SK-N-SH (cell line): ENCODE measurements at regions not wholly inside any gene's neighbourhood (a gene's known extent, or its start where the extent isn't known, plus 50 kb on each side); places are given as distances from the start of the nearest gene placed in this dataset.

Experiments used
- CTCF ChIA-PET: fragments of 300-600, 350-600 bp; formaldehyde crosslinking; extraction: SDS; loops from one replicate; lab custom pipeline; 2021; lab: Yijun Ruan, JAX
- POLR2A ChIA-PET: fragments of 350-600 bp; sonication (Branson Sonifier 250); formaldehyde crosslinking; extraction: SDS; loops from one replicate; lab custom pipeline; 2020; ENCODE audit warnings: antibody characterized with exemption, inconsistent platforms; lab: Yijun Ruan, JAX
- DNase-seq: peaks from one replicate; pipeline ENCODE4 v3.0.0; 2012
- H2AFZ ChIP-seq: fragments of 200-600 bp; sonication (generic); 2 replicates; pipeline ENCODE4 v1.8.1; 2016; ENCODE audit warnings: antibody characterized with exemption, mild to moderate bottlenecking, low read depth
- H3F3A ChIP-seq: fragments of 200-600 bp; sonication (generic); replicated peaks from 2 replicates; pipeline ENCODE3; 2016; ENCODE audit warnings: antibody characterized with exemption, mild to moderate bottlenecking; ENCODE audit not compliant: insufficient read depth
- H3K27ac ChIP-seq, 2 experiments: fragments of 200-500 bp in 1 of 2; fragments of 200-600 bp in 1 of 2; sonication (Bioruptor generic) in 1 of 2; sonication (generic), shearing (Covaris generic) in 1 of 2; 2 replicates each; pipeline versions ENCODE4 v1.5.1 to v1.6.1; 2014 to 2016; ENCODE audit warnings: low read depth in 2 of 2, inconsistent platforms in 1 of 2, low read length in 1 of 2, mild to moderate bottlenecking in 1 of 2, mixed read lengths in 1 of 2
- H3K27me3 ChIP-seq: fragments of 200-600 bp; sonication (generic), shearing (Covaris generic); 2 replicates; pipeline ENCODE4 v1.6.1; 2016; ENCODE audit warnings: mixed run types; ENCODE audit not compliant: insufficient read depth
- H3K36me3 ChIP-seq, 2 experiments: fragments of 200-500 bp in 1 of 2; fragments of 200-600 bp in 1 of 2; sonication (Bioruptor generic) in 1 of 2; sonication (generic) in 1 of 2; replicated peaks in 1 of 2; 2 replicates each; pipeline versions ENCODE3 to v1.5.1; 2014 to 2016; ENCODE audit warnings: low read length in 1 of 2, mild to moderate bottlenecking in 1 of 2; ENCODE audit not compliant: insufficient read depth in 2 of 2, control insufficient read depth in 1 of 2
- H3K4me1 ChIP-seq, 2 experiments: fragments of 200-500 bp in 1 of 2; fragments of 200-600 bp in 1 of 2; sonication (Bioruptor generic) in 1 of 2; sonication (generic), shearing (Covaris generic) in 1 of 2; 2 replicates each; pipeline versions ENCODE4 v1.5.1 to v1.6.1; 2014 to 2016; ENCODE audit warnings: low read depth in 1 of 2, low read length in 1 of 2, mixed run types in 1 of 2; ENCODE audit not compliant: insufficient read depth in 2 of 2, control insufficient read depth in 1 of 2
- H3K4me2 ChIP-seq: fragments of 200-600 bp; sonication (generic), shearing (Covaris generic); 2 replicates; pipeline ENCODE4 v1.6.1; 2017; ENCODE audit warnings: mixed run types
- H3K4me3 ChIP-seq, 2 experiments: fragments of 200-500 bp in 1 of 2; fragments of 200-600 bp in 1 of 2; sonication (Bioruptor generic) in 1 of 2; sonication (generic), shearing (Covaris generic) in 1 of 2; 2 replicates each; pipeline versions ENCODE4 v1.5.1 to v1.8.1; 2014 to 2016; ENCODE audit warnings: low read depth in 2 of 2, inconsistent platforms in 1 of 2, low read length in 1 of 2, mild to moderate bottlenecking in 1 of 2, mixed read lengths in 1 of 2, moderate library complexity in 1 of 2
- H3K79me2 ChIP-seq: fragments of 200-600 bp; sonication (generic); 2 replicates; pipeline ENCODE4 v1.8.1; 2017; ENCODE audit warnings: mild to moderate bottlenecking; ENCODE audit not compliant: insufficient read depth
- H3K9ac ChIP-seq: fragments of 200-600 bp; sonication (generic); 2 replicates; pipeline ENCODE4 v1.6.1; 2017; ENCODE audit warnings: mixed run types
- H3K9me2 ChIP-seq: fragments of 200-600 bp; sonication (generic); 2 replicates; pipeline ENCODE4 v1.6.1; 2017; ENCODE audit warnings: mixed run types
- H3K9me3 ChIP-seq: fragments of 200-600 bp; sonication (generic); 2 replicates; pipeline ENCODE4 v1.6.1; 2017; ENCODE audit warnings: mixed run types, mild to moderate bottlenecking, moderate library complexity
- H4K20me1 ChIP-seq: fragments of 200-600 bp; sonication (generic); 2 replicates; pipeline ENCODE4 v1.6.1; 2017; ENCODE audit warnings: mild to moderate bottlenecking, mixed run types; ENCODE audit not compliant: insufficient read depth
- CHD2 ChIP-seq: fragments of 150-350 bp; IDR thresholded peaks from 2 replicates; pipeline ENCODE4 v1.6.1; 2018; ENCODE audit warnings: low read length; ENCODE audit not compliant: partially characterized antibody
- EP300 ChIP-seq, 2 experiments: IDR thresholded peaks; 2 replicates each; pipeline versions ENCODE4 v1.4.0 to v1.6.1; 2012; ENCODE audit warnings: borderline replicate concordance in 1 of 2, low read depth in 1 of 2, low read length in 1 of 2
- EZH2phosphoT487 ChIP-seq: fragments of 200-600 bp; sonication (generic); IDR thresholded peaks from 2 replicates; pipeline ENCODE4 v1.6.1; 2017; ENCODE audit warnings: low read depth, mixed run types, mild to moderate bottlenecking, antibody characterized with exemption, moderate library complexity, borderline replicate concordance
- GATA2 ChIP-seq: sonication (generic); formaldehyde crosslinking; IDR thresholded peaks from 2 replicates; pipeline ENCODE4 v1.5.0; 2020; ENCODE audit warnings: mild to moderate bottlenecking, missing genetic modification reagents
- JUND ChIP-seq: IDR thresholded peaks from 2 replicates; pipeline ENCODE4 v1.4.0; 2012
- MXI1 ChIP-seq: IDR thresholded peaks from 2 replicates; pipeline ENCODE4 v1.6.1; 2012; ENCODE audit warnings: mild to moderate bottlenecking, low read depth, low read length, improper control_type of control experiment
- NFIC ChIP-seq: IDR thresholded peaks from 2 replicates; pipeline ENCODE4 v1.4.0; 2012; ENCODE audit warnings: borderline replicate concordance
- NRF1 ChIP-seq: IDR thresholded peaks from 2 replicates; pipeline ENCODE4 v1.6.1; 2012; ENCODE audit warnings: low read depth, mild to moderate bottlenecking, low read length
- RAD21 ChIP-seq: IDR thresholded peaks from 2 replicates; pipeline ENCODE4 v1.6.1; 2012; ENCODE audit warnings: mild to moderate bottlenecking, low read length
- RFX5 ChIP-seq: IDR thresholded peaks from 2 replicates; pipeline ENCODE4 v1.6.1; 2012; ENCODE audit warnings: mild to moderate bottlenecking, improper control_type of control experiment, low read length
- SIN3A ChIP-seq: IDR thresholded peaks from 2 replicates; pipeline ENCODE4 v1.6.1; 2012; ENCODE audit warnings: low read depth, mild to moderate bottlenecking, low read length, moderate library complexity, borderline replicate concordance
- WGBS: methylation state at CpG from one replicate; pipeline ENCODE4 v1.1.6; 2017; ENCODE audit warnings: low lambda C conversion rate; 5-methylcytosine and 5-hydroxymethylcytosine counted together
- TF ChIP-seq, protein P1 (sequence below): IDR thresholded peaks from 2 replicates; pipeline ENCODE4 v1.4.0; 2012; ENCODE audit warnings: low read depth
- TF ChIP-seq, protein P2 (sequence below): fragments of 150-350 bp; IDR thresholded peaks from 2 replicates; pipeline ENCODE4 v1.6.1; 2017; ENCODE audit warnings: antibody characterized with exemption, low read length, low read depth, borderline replicate concordance
- TF ChIP-seq, protein P3 (sequence below): IDR thresholded peaks from 2 replicates; pipeline ENCODE4 v1.4.0; 2012; ENCODE audit warnings: low read depth, borderline replicate concordance

DNA sequence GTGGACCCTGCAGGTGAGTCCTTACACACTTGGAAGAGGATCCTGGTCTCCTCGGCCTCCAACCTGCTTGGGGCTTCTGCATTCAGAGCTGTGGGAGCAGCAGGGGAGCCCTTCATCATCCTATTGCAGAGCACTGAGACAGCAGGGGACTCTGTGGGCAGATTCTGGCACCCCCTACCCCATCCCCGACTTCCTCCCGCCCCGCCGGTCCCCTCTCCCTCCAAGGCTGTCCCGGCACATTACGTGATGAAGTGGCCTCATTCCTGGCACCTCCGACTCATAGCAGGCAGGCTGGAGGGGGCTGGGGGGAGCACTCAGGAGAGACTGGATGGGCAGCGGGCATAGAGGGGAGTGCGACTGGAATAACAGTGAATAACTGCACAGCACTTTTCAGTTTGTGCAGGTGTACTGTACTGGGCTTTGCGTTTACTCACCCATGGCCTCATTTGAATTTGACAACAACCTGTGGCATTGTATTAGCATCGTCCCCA is 394.1 kb downstream of the MATN1 start:
- Histone ChIP-seq H3K9me2 (no peaks in the 10 kb centered on the region), H3K9ac (no peak overlapping the region), H4K20me1 (no peaks in the 10 kb centered on the region), H3K4me3 (no peak overlapping the region), H3K36me3 (no peaks in the 10 kb centered on the region), H3K27ac (no peak overlapping the region), H2AFZ (no peak overlapping the region), H3K27me3 (no peaks in the 10 kb centered on the region), H3K79me2 (no peaks in the 10 kb centered on the region), H3F3A (no peaks in the 10 kb centered on the region), H3K4me2 (no peak overlapping the region), H3K9me3 (no peaks in the 10 kb centered on the region), H3K4me1 (peaks cover 0 to 2% of the 10 kb centered on the region in 2 experiments; a peak in 1 of 4 replicates)
- ChIA-PET CTCF (interaction anchor here (2.5 kb wide), 1 partner anchor 51 kb away, joined by 9 read pairs; no protein-coding TSS in a partner anchor), POLR2A (no interaction called here)
- no peak for DNase-seq
- 74% methylated on average over 8 of the region's 12 CpGs for WGBS
- no peak for TF ChIP-seq NRF1
- no peak for TF ChIP-seq RAD21
- no peak for TF ChIP-seq SIN3A
- no peak for TF ChIP-seq EZH2phosphoT487
- TF ChIP-seq, protein P1, sequence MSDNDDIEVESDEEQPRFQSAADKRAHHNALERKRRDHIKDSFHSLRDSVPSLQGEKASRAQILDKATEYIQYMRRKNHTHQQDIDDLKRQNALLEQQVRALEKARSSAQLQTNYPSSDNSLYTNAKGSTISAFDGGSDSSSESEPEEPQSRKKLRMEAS, result no peak
- TF ChIP-seq GATA2 (CRISPR knock-in tag), result no peak
- TF ChIP-seq, protein P2, sequence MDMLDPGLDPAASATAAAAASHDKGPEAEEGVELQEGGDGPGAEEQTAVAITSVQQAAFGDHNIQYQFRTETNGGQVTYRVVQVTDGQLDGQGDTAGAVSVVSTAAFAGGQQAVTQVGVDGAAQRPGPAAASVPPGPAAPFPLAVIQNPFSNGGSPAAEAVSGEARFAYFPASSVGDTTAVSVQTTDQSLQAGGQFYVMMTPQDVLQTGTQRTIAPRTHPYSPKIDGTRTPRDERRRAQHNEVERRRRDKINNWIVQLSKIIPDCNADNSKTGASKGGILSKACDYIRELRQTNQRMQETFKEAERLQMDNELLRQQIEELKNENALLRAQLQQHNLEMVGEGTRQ, result no peak
- TF ChIP-seq RFX5, result no peak
- no peak for TF ChIP-seq CHD2
- no peak for TF ChIP-seq MXI1
- no peak for TF ChIP-seq NFIC
- no peak for TF ChIP-seq EP300 (IDR thresholded peaks at IDR 0.05; ENCODE audit: borderline replicate concordance in 1 of 2, low read depth in 1 of 2, low read length in 1 of 2)
- TF ChIP-seq, protein P3, sequence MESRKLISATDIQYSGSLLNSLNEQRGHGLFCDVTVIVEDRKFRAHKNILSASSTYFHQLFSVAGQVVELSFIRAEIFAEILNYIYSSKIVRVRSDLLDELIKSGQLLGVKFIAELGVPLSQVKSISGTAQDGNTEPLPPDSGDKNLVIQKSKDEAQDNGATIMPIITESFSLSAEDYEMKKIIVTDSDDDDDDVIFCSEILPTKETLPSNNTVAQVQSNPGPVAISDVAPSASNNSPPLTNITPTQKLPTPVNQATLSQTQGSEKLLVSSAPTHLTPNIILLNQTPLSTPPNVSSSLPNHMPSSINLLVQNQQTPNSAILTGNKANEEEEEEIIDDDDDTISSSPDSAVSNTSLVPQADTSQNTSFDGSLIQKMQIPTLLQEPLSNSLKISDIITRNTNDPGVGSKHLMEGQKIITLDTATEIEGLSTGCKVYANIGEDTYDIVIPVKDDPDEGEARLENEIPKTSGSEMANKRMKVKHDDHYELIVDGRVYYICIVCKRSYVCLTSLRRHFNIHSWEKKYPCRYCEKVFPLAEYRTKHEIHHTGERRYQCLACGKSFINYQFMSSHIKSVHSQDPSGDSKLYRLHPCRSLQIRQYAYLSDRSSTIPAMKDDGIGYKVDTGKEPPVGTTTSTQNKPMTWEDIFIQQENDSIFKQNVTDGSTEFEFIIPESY, result no peak
- no peak for TF ChIP-seq JUND
